ENCODE measurements at regions not wholly inside any gene's neighbourhood (a gene's known extent, or its start where the extent isn't known, plus 50 kb on each side); places are given as distances from the start of the nearest gene placed in this dataset.

DNA sequence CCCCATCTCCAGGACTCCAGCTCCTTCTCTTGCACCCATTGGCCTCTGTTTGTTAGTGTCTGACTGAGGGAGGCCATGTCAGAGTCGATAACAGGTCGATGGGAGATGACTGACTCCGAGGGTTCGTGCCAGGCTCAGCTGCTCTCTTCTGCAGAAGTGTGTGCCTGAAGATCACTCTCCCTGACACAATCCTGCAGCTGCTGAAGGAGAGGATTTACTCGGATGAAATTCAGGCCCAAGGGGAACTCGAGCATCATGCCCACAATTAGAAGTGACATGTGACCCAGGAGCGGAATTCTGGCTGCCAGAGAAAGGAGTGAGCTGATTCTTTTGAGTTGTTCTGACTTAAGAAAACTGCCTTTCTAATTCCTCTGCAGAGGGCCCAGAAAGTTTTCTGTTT, 318.2 kb downstream of the MAFB start:
- DNase-seq: no peak

DNA sequence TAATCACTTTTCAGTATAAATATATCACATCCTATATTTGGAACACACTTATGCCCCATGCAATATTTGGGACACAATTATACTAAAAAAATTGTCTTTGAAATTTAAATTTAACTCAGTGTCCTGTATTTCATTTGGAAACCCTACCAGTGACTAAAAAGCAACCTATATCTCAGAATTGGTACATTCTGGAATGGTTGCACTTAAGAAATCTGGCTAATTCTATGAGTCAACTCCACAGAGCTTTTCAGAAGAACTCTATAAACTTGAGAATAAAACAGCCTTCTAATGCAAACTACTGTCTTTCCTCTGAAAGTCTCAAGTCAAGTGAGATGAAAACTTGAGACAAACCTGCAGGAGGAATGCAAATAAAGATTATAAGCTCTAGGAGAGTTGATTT, 320.2 kb downstream of the MAFB start:
- DNase-seq: no peak

DNA sequence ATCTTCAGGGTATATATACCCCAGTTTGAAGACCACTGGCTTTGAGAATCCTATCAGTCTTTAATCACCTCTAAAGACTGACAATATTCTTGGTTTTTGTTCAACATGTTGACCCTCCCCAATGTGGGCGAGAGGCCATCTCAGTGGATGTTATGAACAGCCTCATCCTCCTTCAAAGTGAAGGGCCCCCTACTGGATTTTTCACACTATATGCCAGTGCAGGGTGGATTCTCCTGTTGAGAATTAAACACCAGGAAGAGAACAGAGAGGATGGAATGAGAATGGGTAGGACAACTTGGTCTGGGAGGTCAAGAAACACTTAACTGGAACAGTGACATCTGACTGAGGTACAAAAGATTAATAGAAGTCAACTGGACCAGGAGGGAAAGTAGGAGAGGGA, 327.1 kb downstream of the MAFB start:
- DNase-seq: no peak

DNA sequence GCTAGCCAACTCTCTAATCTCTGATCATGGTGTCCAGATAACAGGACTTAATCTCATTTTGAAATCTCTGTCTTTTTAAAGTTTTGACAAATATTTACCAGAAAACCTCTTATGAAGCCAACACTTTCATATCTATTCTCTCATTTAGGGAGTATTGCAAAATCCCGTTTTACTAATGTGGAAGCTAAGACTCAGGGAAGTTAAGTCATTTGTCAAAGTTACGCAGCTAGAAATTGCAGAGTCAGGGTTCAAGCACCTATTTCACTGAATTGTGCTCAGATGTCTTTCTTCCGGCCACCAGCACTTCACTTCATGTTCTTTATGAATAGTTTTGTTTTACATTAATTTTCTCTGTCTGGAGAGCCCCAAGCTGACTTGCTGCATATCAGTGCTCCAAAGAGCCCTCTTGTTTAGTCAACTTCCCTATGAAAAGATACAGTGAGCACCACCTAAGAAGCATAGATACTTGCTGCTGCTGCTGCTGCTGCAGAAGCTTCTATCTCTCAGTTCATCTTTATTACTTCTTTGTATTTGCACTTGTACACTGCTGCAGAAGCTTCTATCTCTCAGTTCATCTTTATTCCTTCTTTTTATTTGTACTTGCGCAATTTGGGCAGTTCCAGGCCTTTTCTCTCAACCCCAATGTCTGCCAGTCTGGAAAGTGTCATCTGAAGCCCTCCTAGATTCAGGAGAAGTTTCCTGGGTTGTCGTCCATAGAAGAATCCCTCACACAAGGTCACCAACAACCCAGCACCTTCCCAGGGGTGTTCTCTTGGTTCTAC, 329.7 kb downstream of the MAFB start:
- no peak for DNase-seq

DNA sequence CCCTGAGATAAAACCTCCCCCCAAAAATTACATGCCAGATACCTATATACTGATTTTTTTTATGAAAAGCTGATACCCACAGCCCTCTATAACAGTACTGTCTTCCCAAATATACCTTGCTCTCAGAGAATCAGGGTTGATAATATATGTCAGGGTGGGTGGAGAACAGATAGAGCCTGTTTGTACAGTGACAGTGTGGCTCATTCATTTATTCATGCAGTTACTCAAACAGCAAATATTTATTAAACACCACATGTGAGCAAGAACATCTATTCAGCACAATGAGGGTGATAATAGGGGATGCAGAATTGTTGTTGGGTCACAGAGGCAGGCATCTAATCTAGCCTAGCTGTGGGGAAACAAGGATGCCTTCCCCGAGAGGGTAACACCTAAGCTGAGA, 334.2 kb downstream of the MAFB start:
- no peak for DNase-seq

DNA sequence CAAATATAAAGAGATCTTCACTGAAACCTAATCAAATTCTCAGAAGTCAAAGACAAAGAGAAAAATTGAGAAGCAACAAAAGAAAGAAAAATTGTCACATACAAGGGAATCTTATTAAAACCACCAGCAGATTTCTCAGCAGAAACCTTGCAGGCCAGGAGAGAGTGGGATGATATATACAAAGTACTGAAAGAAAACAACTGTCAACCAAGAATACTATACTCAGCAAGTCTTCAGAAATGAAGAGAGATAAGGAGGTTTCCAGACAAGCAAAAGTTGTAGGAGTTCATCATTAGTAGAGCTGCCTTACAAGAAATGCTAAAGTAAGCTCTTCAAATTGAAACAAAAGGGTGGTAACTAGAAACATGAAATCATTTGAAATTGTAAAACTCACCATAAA, 345.6 kb downstream of the MAFB start:
- DNase-seq: no peak

DNA sequence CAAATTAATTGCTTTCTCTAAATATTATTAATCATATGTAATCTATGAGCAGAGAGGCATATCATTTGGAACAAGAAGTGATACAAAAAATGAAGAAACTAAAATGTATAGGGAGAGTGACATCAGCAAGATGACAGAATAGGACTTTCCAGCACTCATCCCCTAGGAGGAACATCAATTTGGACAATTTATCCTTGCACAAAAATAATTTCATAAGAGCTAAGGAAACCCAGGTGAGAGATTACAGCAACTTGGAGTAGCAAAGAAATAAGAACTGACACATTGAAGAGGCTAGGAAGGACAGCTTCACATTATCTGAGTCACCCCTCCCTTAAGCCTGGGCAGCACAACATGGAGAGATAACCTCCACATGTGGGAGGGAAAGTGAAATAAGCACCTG, 347.5 kb downstream of the MAFB start:
- no peak for DNase-seq

DNA sequence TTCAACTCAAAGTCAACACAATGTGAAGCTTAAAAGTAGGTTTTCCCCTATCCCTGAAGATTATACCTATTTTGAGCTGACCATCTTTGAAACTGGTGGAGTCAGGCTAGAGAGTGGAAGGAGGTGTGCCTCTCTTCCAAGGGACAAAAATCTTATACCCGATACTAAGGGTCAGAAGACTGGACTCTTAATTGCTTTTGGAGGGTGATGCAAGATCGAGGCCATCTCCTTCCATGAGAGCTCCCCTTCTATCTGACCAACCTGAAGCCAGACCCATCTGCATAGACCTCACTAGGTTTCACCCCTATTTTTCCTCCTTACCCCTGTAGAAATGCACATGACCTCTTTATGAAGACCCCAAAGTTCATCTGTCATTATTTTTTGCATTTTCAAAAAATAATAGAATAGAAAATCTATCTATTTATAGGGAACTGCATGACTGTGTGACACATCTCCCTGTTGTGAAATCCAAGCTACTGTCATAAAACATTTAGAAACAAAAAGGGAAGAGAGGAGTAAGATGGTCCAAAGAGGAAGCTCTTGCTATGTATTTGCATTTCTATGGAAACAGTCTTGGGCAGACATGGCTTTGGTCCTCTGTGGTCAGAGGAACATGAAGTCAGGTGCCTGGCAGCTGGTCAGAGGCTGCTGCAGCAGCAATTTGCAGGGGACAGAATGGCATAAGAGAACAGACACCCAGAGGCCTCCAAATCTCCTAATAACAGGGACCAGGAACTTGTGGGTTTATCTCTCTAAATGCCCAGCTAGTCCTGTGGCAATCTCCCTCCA, 349.2 kb downstream of the MAFB start:
- DNase-seq: no peak

DNA sequence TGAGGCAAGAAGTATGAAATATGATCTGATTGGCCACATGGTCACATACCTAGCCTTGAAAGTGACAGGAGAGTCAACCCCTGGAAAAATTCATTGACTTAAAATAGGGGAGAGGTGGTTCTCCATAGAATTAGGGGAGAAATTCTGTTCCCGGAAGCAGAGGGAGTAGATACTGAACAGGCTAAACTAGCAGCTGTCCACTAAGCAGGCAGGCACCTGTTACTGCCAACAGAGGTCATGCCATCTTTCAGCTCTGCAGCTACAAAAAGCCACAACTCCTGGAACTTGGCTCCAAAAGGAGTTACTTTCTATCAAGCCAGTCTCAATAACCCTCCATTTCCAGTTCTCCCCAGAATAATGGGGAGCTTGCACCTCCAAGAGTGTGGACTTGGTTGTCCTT, 352.5 kb downstream of the MAFB start:
- DNase-seq: no peak

DNA sequence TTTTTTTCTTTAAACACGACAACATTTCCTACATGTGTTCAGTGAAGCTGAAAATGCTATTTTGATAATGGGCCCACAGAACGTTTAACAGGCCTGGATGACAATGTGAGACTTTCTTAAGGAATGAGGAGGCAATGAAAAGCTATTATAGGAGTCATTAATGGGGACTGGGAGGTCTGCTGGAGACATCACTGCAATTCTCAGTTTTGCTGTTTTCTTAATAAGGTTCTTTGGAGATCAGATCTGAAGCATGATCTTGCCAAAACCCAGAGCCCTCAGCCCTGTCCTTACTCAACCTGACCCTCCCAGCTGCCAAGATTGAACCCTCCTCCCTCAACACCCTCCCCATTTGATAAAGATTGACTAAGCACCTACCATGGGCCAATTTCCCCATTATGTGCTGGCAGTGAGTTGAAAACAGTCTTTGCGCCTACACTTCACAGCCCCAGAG, 353.1 kb downstream of the MAFB start:
- DNase-seq: no peak

DNA sequence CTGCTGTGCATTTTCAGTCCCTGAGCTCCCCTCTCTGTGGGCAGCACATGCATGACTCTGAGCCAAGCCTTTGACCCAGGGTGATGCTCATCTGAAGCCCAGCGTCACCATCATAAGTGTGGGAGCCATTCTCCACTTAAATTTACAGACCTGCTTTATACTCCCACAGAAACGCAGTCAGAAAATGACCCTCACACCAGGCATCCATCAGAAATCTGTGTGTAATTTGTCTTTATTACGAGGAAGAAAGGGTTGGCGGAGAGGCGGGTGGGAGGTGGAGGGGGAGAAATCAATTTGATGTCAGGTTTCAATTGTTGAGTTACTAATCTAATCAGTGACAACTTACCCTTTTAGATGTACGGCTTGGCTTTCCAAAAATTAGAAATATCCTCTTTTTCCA, 353.6 kb downstream of the MAFB start:
- DNase-seq: no peak

DNA sequence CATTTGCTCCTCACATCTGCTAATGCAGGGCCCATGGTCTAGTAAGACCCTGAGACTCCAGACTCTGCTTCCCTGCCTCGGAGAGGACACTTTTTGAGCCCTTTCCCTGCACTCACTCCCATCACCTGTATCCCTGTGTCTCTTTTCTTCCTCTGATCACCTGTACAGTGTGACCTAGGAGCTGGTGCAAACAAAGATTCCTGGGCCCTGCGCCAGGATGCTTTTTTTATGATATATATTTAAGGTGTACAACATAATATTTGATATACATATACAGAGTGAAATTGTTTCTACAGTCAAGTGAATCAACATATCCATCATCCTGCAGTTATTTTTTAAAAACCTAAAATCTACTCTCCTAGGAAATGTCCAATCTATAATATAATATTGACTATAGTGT, 355.4 kb downstream of the MAFB start:
- no peak for DNase-seq

DNA sequence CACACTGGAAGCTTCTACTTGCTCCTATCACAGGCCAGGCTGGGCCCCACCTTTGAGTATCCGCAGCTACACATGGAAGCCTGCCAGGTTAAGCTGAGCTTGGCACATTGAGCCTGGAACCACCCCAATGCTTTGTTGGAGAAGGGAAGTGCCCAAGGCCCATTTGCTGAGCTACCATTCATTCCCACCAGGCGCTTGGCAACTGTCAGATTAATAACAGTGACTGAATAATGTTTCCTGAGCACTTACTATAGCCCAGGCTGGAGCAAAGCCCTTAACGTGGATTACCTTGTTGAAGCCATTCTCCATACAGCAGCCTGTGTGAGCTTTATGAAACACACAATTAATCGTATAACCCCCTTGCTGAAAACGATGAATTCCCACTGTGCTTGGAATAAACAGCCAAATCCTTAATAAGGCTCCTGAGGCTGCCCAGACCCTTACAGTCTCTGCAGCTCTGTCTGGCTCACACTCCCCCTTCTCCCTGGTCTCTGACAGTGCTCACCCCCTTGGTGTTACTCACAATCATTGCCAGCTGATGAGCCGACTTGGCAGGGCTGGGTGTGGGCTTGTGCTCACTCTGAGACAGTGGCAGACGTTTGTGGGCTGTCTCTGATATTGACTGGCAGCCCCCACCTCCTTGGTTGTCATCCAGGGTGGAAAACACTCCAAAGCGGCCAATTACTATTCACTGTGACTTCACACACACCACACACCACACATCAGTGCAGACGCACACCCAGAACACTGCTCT, 357.1 kb downstream of the MAFB start:
- DNase-seq: no peak

DNA sequence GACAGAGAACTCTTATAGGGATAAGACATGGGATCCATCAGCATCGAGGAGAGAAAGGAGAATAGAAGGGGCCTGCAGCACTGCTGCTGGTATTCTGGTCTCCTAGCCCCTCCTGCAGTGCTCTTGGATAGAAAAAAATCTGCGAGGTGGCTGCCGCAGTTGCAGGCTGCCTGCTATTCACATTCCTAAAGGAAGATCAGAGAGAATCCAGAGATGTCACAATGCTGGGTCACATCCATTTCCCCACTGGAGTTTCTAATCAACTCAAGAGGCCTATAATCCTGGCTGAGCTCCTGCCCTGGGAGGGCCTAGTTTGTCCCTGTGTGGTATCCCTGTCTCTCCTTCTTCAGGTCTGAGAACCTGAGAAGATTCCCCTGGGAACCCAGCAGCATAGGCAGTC, 357.8 kb downstream of the MAFB start:
- DNase-seq: no peak

DNA sequence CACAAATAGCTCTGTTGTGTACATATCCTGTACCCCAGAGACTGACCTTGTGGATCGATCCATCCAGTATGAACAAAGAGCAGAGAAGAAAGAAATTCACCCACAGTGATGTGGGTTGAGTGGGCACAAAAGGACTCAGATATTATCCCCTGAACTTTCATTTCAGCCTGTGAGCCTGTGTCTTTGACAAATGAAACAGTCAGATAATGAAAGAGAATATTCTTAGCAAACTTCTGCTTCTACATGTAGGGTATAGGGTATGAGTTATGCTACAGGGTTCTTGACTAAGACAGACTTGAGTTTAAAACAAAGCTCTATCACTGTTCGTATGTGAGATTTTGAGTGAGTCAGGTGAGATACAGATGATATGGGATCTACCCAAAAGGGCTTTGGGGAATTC, 359.7 kb downstream of the MAFB start:
- no peak for DNase-seq

DNA sequence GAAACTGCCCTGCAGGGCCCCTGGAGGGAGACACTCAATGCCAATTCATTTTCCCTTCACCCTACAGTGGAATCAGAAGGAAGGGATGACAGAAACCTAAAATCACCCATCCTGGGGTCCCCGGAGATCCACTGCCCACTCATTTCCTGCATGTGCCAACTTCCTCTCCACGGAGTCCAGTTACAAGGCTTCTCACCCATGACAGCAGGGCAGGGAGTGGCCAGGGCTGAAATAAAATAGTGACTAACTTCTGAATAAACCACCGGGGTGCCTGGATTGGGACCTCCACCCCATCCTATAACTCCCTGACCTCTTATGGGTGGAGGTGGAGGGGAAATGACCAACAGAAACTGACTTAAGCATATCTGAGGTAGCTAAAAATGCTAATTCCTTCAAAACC, 362.3 kb downstream of the MAFB start:
- no peak for DNase-seq

DNA sequence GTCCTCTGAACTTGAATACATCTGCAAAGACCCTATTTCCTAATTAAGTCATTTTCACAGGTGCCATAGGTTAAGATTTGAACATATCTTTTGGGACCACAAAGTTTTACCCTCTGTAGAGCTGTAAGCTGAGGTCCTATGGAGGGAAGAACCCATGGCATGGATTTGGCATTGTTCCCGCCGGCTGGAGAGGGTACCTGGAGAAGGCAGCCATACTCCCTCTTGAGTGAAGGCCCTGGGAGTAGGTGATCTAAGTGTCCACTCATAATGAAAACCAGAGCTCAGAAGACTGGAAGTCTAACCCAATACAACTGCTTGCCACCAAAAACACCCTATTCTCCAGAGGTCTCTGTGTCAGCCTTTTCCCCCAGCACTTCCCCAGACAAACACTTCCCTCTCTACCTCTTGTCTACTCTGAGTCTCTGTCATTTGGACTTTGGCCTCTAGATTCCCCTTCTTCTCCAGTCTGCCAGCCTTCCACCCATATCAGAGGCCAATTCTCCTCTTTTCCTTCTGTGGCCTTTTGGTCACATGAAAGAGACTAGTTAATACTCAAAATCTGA, 363.9 kb downstream of the MAFB start:
- no peak for DNase-seq

DNA sequence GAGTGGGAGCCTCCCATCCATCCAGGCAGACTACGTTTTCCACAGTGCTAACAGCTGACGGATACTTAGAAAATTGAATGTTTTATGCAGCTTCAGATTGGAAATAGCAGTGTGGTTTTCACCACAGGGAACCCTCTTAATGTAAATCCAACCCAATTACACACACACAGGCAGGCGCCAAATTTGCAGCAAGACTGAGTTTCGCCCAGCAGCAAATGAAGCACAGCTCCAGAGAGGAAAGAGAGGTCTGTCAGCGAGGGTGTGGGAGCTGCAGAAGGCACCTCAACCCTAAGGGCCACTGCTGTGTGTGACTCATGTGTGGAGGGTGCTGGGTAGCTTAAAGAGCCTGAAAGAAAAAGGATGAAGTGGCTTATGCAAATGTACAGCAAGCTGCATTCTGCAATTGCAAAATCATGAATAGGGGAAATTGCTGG, 365.7 kb downstream of the MAFB start:
- DNase-seq: no peak

DNA sequence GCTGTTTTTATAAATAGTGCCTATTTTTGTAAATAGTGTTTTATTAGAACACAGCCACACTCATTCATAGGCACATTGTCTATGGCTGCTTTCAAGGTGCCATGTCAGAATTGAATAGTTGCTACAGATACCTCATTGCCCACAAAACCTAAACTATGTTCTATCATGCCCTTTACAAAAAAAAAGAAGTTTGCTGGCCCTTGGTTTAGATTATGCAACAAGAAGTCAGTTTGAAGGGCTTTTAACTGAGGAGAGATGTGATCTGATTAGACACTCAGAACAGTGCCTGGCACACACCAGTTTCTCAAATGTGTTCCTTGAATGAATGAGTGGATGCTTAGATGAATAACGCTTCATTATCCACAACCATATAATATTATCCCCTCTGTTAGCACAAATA, 366.1 kb downstream of the MAFB start:
- no peak for DNase-seq

DNA sequence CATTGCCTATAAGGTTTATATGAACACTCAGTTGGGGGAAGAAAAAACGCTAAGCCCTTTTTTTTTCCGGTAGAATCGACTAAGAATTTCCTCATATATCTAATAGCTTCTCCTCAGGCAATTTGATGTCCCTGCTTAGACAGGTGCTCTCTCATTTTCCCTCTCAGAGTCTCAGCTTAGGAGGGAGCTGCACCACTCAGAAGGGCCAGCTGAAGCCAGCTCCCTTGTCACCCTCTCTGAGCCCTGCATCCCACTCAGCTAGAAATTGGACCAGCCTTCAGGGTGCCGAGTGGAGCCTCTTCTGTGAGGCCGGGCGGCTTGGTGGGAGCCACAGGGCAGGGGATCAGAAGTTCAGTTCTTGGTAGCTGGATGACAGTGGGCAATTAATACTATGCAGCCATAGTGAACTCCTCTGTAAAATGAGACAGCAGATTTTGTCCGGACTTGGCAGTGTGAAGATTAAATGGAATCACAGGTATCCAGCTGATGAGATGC, 368.5 kb downstream of the MAFB start:
- DNase-seq: no peak

DNA sequence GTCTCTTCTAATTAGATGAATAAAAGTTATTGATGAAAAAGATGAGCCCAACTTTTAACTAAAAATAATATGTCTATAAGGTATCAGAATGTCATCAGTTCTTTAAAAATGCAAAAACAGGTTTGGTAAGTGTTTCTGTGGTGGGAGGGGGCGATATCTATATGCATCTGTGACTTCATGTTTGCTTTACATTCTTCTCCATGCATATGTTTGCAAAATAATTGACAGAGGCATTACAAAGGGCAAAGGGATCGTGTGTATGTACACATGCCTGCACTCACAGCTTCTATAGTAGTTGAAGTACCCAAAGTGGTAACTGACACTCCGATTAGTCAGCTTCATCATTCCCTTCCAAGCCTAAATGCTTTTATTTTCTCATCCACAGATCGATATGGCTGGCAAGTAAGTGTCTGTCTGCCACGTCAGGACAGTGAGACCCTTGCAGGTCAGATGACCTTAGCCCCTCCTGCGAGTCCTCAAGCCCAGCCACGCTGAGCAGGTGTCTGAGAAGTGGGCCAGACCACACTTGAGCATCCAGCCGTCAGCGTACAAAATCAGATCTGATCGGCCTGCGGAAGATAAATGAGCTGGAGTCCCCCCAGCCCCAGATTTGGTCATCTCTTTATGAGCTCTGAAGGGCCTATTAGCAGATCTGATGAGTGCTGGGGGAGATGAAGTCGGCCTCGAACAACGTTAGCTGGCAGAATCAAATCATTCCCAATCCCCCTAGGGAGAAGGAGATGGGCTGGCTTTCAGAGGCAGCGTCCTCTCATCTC, 369.1 kb downstream of the MAFB start:
- DNase-seq: no peak

DNA sequence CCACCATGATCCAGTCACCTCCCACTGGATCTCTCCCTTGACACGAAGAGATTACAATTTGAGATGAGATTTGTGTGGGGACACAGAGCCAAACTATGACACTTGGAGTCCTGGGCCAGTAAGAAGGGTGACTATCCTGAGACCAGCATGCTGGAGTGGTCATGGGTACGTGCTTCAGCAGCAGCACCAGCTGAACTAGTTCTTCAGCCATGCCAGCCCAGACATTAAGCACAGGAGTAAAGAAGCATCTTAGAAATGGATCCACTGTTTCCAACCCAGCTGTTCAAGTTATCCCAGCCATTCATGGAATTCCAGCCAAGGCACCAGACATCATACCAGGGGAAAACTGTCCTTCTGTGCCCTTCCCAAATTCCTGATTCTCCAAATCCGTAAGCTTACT, 370.0 kb downstream of the MAFB start:
- DNase-seq: no peak
